Muscle layer of duodenum (tissue), 2 donors: ENCODE measurements at regions not wholly inside any gene's neighbourhood (a gene's known extent, or its start where the extent isn't known, plus 50 kb on each side); places are given as distances from the start of the nearest gene placed in this dataset.

Experiments used
- H3K27ac ChIP-seq: one replicate; pipeline ENCODE4 v1.7.0; 2013; ENCODE audit warnings: mild to moderate bottlenecking, low read length
- H3K27me3 ChIP-seq: one replicate; pipeline ENCODE4 v1.7.0; 2013; ENCODE audit warnings: low read depth, mild to moderate bottlenecking, control low read depth, low read length
- H3K36me3 ChIP-seq, 2 donors: one replicate each; pipeline ENCODE4 v1.7.0; 2013; ENCODE audit warnings: low read length in 2 of 2, control low read depth in 1 of 2, mild to moderate bottlenecking in 1 of 2; ENCODE audit not compliant: insufficient read depth in 2 of 2, control insufficient read depth in 1 of 2
- H3K4me1 ChIP-seq, 2 donors: one replicate each; pipeline ENCODE4 v1.7.0; 2013; ENCODE audit warnings: low read length in 2 of 2, mild to moderate bottlenecking in 2 of 2, control low read depth in 1 of 2, moderate library complexity in 1 of 2; ENCODE audit not compliant: insufficient read depth in 2 of 2, control insufficient read depth in 1 of 2
- H3K4me3 ChIP-seq, 2 donors: one replicate each; pipeline ENCODE4 v1.7.0; 2013; ENCODE audit warnings: low read length in 2 of 2, low read depth in 1 of 2, mild to moderate bottlenecking in 1 of 2
- H3K9me3 ChIP-seq, 2 donors: one replicate each; pipeline ENCODE4 v1.7.0; 2013; ENCODE audit warnings: low read length in 2 of 2, control low read depth in 1 of 2, mild to moderate bottlenecking in 1 of 2; ENCODE audit not compliant: control insufficient read depth in 1 of 2
- donor health status: healthy.

GRCh38 chr20:51335329-51335841, 207.1 kb downstream of the NFATC2 start:
- no peaks in the 10 kb centered on the region for H3K36me3 ChIP-seq
- H3K27me3 ChIP-seq: no peaks in the 10 kb centered on the region
- no peaks in the 10 kb centered on the region for H3K4me1 ChIP-seq
- H3K9me3 ChIP-seq: no peaks in the 10 kb centered on the region
- H3K27ac ChIP-seq: no peak overlapping the region
- no peak overlapping the region for H3K4me3 ChIP-seq

DNA sequence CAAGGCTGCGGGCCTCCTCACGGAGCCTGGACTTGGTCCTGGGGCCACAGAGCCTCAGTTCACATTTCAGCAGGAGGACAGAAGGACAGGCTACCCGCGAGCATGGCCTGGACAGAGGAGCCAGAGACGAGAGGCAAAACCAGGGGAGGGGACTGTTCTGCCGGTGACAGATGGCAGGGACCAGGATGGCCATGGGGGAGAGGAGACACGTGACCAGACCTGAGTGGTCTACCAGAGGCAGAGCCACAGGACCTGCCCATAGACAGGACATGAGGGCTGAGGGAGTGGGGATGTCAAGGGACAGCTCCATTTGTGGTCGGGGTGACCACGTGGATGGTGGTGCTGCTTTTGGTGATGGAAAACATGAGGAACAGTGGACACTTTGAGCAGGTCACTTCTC, 207.9 kb downstream of the NFATC2 start:
- Histone ChIP-seq H3K4me3 (no peak overlapping the region), H3K4me1 (no peaks in the 10 kb centered on the region), H3K9me3 (no peaks in the 10 kb centered on the region), H3K27ac (no peak overlapping the region), H3K27me3 (no peaks in the 10 kb centered on the region), H3K36me3 (no peaks in the 10 kb centered on the region)

DNA sequence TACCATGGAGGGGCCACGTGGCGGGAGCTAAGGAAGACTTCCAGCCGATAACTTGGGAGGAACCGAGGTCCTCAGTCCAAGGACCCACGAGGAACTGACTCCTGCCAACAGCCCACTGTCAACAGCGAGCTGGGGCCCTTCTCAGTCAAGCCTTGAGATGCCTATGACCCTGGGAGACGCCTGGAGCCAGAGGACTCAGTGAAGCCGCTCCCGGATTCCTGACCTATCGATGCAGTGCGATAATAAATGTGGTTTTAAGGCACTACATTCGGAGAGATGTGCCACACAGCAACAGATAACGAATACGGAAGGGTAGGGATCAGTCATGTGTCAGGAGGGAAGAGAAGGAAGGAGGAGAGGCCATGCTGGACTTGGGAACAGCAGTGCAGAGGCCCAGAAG, 208.5 kb downstream of the NFATC2 start:
- H3K4me1 ChIP-seq: no peaks in the 10 kb centered on the region
- no peaks in the 10 kb centered on the region for H3K36me3 ChIP-seq
- no peak overlapping the region for H3K27ac ChIP-seq
- H3K27me3 ChIP-seq: no peaks in the 10 kb centered on the region
- no peak overlapping the region for H3K4me3 ChIP-seq
- H3K9me3 ChIP-seq: no peaks in the 10 kb centered on the region

GRCh38 chr20:51333446-51333845, 209.1 kb downstream of the NFATC2 start:
- Histone ChIP-seq H3K9me3 (no peaks in the 10 kb centered on the region), H3K4me3 (no peak overlapping the region), H3K27ac (no peak overlapping the region), H3K27me3 (no peaks in the 10 kb centered on the region), H3K4me1 (no peaks in the 10 kb centered on the region), H3K36me3 (no peaks in the 10 kb centered on the region)

DNA sequence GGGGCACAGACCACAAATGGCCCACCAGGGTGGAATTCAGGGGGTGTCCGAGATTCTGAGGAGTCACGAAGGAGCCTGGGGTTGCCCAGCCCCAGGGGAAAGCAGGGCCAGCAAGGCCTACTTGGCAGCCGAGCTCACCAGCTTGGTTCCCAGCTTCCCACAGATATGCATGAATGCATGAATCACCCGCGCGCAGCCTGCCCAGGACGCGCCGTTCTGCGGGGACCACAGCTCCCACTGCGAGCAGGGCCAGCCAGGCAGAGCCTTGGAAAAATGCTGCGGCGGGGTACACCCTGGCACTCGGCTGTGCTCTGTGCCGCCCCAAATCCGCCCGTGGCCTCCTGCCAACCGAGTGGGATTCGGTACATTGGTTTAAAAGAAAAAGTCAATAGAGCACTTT, 211.0 kb downstream of the NFATC2 start:
- Histone ChIP-seq H3K9me3 (no peaks in the 10 kb centered on the region), H3K27ac (no peak overlapping the region), H3K36me3 (no peaks in the 10 kb centered on the region), H3K27me3 (no peaks in the 10 kb centered on the region), H3K4me1 (no peaks in the 10 kb centered on the region), H3K4me3 (no peak overlapping the region)

DNA sequence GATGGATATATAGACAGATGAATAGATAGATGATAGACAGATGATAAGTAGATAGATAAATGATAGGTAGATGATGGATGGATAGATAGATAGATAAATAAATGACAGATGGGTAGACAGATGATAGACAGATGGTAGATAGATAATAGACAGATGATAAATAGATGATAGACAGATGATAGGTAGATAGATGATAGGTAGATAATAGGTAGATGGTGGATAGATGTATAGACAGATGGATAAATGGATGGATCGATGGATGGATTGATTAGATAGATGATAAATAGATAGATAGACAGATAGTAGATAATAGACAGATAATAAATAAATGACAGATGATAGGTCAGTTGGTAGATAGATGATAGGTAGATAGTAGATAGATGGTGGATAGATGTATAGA, 212.7 kb downstream of the NFATC2 start:
- no peak overlapping the region for H3K27ac ChIP-seq
- no peaks in the 10 kb centered on the region for H3K36me3 ChIP-seq
- H3K4me1 ChIP-seq: no peaks in the 10 kb centered on the region
- H3K9me3 ChIP-seq: no peaks in the 10 kb centered on the region
- H3K27me3 ChIP-seq: no peaks in the 10 kb centered on the region
- H3K4me3 ChIP-seq: no peak overlapping the region

DNA sequence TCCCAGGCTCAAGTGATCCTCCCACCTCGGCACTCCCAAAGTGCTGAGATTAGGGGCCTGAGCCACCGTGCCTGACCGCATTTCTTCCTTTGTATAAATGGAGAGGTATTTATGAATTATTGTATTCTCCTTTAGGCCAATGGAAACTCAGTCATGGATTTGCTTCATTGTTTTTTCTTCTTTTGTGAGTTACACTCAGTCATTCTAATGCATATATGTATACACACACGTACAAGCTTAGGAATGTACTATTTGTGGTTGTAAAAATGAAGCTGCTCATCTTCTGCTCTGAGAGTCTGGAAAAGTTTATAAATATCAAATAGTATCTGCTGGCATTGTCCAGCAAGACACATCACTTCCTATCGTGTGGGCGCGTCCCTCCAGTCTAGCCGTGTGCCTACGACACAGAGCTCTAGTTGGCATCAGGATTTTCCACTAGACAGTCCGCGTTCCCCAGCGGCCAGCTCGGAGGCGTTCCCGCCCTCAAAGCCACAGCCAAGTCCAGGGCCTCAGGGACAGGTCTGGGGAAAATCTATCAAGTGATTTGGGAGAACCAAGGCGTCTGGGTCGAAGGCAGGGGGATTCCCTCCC, 215.2 kb downstream of the NFATC2 start:
- no peaks in the 10 kb centered on the region for H3K36me3 ChIP-seq
- H3K9me3 ChIP-seq: no peaks in the 10 kb centered on the region
- H3K4me3 ChIP-seq: no peak overlapping the region
- no peaks in the 10 kb centered on the region for H3K27me3 ChIP-seq
- no peaks in the 10 kb centered on the region for H3K4me1 ChIP-seq
- H3K27ac ChIP-seq: no peak overlapping the region

DNA sequence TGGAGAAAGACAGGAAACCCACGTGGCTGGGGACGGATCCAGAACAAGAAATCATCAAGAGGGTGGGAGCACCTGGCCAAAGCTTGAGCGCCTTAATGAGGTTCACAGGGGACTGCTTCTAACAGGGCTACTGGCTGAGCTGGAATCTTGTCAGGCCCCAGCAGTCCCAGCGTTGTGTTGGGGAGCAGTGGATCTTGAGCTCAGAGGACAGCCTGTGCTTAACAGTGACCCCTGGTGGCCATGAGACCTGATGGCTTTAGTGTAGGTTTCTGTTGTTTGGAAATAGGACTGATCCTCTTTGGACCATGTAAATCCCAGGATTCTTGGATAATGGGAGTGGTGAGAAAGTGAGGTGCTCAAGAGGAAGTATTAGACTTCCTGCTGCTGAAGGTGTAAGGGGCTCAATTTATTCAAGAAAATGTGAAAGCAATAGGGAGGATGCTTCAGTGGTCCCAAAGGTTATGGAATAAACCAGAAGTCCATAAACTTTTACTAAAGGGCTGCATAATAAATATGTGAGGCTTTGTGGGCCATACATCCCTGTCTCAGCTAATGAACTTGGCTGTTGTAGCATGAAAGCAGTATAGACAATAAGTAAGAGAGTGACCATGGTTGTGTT, 216.2 kb downstream of the NFATC2 start:
- Histone ChIP-seq H3K36me3 (no peaks in the 10 kb centered on the region), H3K4me1 (no peaks in the 10 kb centered on the region), H3K27ac (no peak overlapping the region), H3K9me3 (no peaks in the 10 kb centered on the region), H3K27me3 (no peaks in the 10 kb centered on the region), H3K4me3 (no peak overlapping the region)

- no peaks in the 10 kb centered on the region for H3K36me3 ChIP-seq
- H3K27me3 ChIP-seq: no peaks in the 10 kb centered on the region
- H3K4me1 ChIP-seq: no peaks in the 10 kb centered on the region
- no peak overlapping the region for H3K27ac ChIP-seq
- no peaks in the 10 kb centered on the region for H3K9me3 ChIP-seq
- H3K4me3 ChIP-seq: no peak overlapping the region
Observed at GRCh38 chr20:51322164-51322707, 220.3 kb downstream of the NFATC2 start.

DNA sequence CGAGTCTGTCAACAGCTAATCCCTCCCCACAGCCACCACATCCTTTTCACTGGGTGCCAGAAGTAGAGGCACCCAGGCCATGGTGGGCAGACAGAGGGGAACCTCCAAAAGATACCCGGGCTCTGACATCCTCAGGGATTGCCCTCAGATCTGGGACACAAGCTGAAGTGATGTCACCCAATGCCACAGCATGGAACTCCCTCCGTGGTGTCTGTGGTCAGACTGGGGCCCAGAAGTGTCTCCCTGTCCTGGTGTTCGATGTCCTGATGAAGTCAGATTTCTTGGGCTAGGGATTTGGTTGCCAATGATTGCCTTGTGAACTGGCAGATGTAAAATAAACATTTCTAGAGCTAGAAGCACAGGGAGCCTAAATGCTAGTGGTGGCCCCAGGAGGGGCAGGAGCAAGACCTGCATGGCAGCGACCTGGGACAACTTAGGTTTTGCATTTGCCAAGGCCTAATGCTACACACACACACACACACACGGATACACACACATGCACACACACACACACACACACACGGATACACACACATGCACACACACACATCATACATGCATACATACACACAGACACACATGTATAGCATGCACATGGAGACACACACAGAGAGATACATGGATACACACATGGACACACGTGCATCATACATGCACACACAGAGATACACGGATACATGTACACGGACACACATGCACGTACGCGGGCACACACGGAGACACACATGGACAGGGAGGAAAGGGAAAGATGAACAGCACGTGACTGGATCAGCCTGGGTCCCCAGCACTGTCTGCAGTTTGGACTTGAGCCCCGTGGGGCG, 221.0 kb downstream of the NFATC2 start:
- Histone ChIP-seq H3K9me3 (no peaks in the 10 kb centered on the region), H3K27ac (no peak overlapping the region), H3K4me1 (no peaks in the 10 kb centered on the region), H3K36me3 (no peaks in the 10 kb centered on the region), H3K27me3 (no peaks in the 10 kb centered on the region), H3K4me3 (no peak overlapping the region)

- Histone ChIP-seq H3K36me3 (no peaks in the 10 kb centered on the region), H3K9me3 (peaks cover 0 to 3% of the 10 kb centered on the region in 2 donors), H3K27ac (no peak overlapping the region), H3K4me1 (no peaks in the 10 kb centered on the region), H3K27me3 (no peaks in the 10 kb centered on the region), H3K4me3 (no peak overlapping the region)
Observed at GRCh38 chr20:51319522-51319921, 223.0 kb downstream of the NFATC2 start.
